ENCODE measurements at regions not wholly inside any gene's neighbourhood (a gene's known extent, or its start where the extent isn't known, plus 50 kb on each side); places are given as distances from the start of the nearest gene placed in this dataset.
"Not testable (repeated sequence)": the region's sequence is repeated elsewhere in the genome, so short reads cannot be mapped to it uniquely, and the experiment has no call there.

- H3K27me3 Mint-ChIP-seq (ENCODE audit: insufficient read depth): peaks cover 3% of the 10 kb centered on the region; the same call in 1 of the 2 replicates
- no peak for DNase-seq
Measured at GRCh38 chr18:10170375-10170774, 256.6 kb downstream of the VAPA start.

GRCh38 chr18:10175333-10175732 lies 261.5 kb downstream of the VAPA start:
- not testable (repeated sequence) for DNase-seq; H3K4me1 Mint-ChIP-seq (ENCODE audit: low read depth); H3K27ac Mint-ChIP-seq; H3K9me3 Mint-ChIP-seq; H3K4me3 Mint-ChIP-seq; H3K36me3 Mint-ChIP-seq (ENCODE audit: low read depth)
- H3K27me3 Mint-ChIP-seq (ENCODE audit: insufficient read depth): peaks cover 13% of the 10 kb centered on the region

More at GRCh38 chr18:10170375-10170774, 256.6 kb downstream of the VAPA start:
- H3K4me1 Mint-ChIP-seq (ENCODE audit: low read depth): peaks cover 23% of the 10 kb centered on the region
- no peak for TF ChIP-seq CTCF (IDR thresholded peaks at IDR 0.05)
- H3K36me3 Mint-ChIP-seq (ENCODE audit: low read depth): no peaks in the 10 kb centered on the region
- H3K27ac Mint-ChIP-seq: no peak overlapping the region
- no peaks in the 10 kb centered on the region for H3K9me3 Mint-ChIP-seq
- no peak overlapping the region for H3K4me3 Mint-ChIP-seq

- not testable (repeated sequence) for H3K4me1 Mint-ChIP-seq (ENCODE audit: low read depth); H3K36me3 Mint-ChIP-seq (ENCODE audit: low read depth); H3K27ac Mint-ChIP-seq; H3K4me3 Mint-ChIP-seq; H3K9me3 Mint-ChIP-seq; DNase-seq
- peaks cover 14% of the 10 kb centered on the region for H3K27me3 Mint-ChIP-seq (ENCODE audit: insufficient read depth)
Measured at GRCh38 chr18:10179326-10179725, 265.5 kb downstream of the VAPA start.

GRCh38 chr18:10182009-10182624 lies 268.3 kb downstream of the VAPA start:
- no peak overlapping the region for H3K27ac Mint-ChIP-seq
- H3K9me3 Mint-ChIP-seq: no peaks in the 10 kb centered on the region
- H3K36me3 Mint-ChIP-seq (ENCODE audit: low read depth): no peaks in the 10 kb centered on the region
- no peak for TF ChIP-seq CTCF (IDR thresholded peaks at IDR 0.05)
- peaks cover 11% of the 10 kb centered on the region for H3K27me3 Mint-ChIP-seq (ENCODE audit: insufficient read depth)
- DNase-seq: no peak
- no peaks in the 10 kb centered on the region for H3K4me1 Mint-ChIP-seq (ENCODE audit: low read depth)
- H3K4me3 Mint-ChIP-seq: no peak overlapping the region

- no peak overlapping the region for H3K4me3 Mint-ChIP-seq
- H3K36me3 Mint-ChIP-seq (ENCODE audit: low read depth): no peaks in the 10 kb centered on the region
- DNase-seq: no peak
- TF ChIP-seq CTCF (IDR thresholded peaks at IDR 0.05): no peak
- no peaks in the 10 kb centered on the region for H3K9me3 Mint-ChIP-seq
- no peak overlapping the region for H3K27ac Mint-ChIP-seq
- H3K27me3 Mint-ChIP-seq (ENCODE audit: insufficient read depth): peaks cover 10% of the 10 kb centered on the region
- H3K4me1 Mint-ChIP-seq (ENCODE audit: low read depth): peaks cover 5% of the 10 kb centered on the region; the same call in 1 of the 2 replicates
Measured at GRCh38 chr18:10184776-10185175, 269.7 kb upstream of the APCDD1 start.

- Mint-ChIP-seq H3K36me3 (ENCODE audit: low read depth) (no peaks in the 10 kb centered on the region), H3K9me3 (no peaks in the 10 kb centered on the region), H3K27ac (no peak overlapping the region), H3K4me3 (no peak overlapping the region), H3K4me1 (ENCODE audit: low read depth) (peaks cover 18% of the 10 kb centered on the region), H3K27me3 (ENCODE audit: insufficient read depth) (peaks cover 13% of the 10 kb centered on the region)
- TF ChIP-seq CTCF (IDR thresholded peaks at IDR 0.05): no peak
- DNase-seq: no peak
Measured at GRCh38 chr18:10188971-10189810, 265.2 kb upstream of the APCDD1 start.
